PC-3 (cell line): ENCODE measurements at regions not wholly inside any gene's neighbourhood (a gene's known extent, or its start where the extent isn't known, plus 50 kb on each side); places are given as distances from the start of the nearest gene placed in this dataset.

Experiments used
- ATAC-seq: fragments of 200-7000 bp; cut with Tn5 transposase; 2 replicates; pipeline ENCODE4 v1.9.1; 2020; ENCODE audit warnings: mild to moderate bottlenecking, moderate library complexity
- BruUV-seq: library from RNA; stranded (reverse); fragments of 400-500 nt; replicated peaks from 2 replicates; lab custom pipeline; 2021; lab: Mats Ljungman, UMichigan
- CTCF ChIA-PET: fragments of 300-600 bp; sonication (Branson Sonifier 250); formaldehyde crosslinking; loops from one replicate; lab custom pipeline; 2022; ENCODE audit warnings: antibody characterized with exemption; lab: Charles Lee
- POLR2A ChIA-PET: fragments of 300-600 bp; sonication (Branson Sonifier 250); formaldehyde crosslinking; loops from one replicate; lab custom pipeline; 2022; ENCODE audit warnings: antibody characterized with exemption; ENCODE audit not compliant: unreplicated experiment; lab: Charles Lee
- DNase-seq: peaks from one replicate; pipeline ENCODE4 v3.0.0-alpha.2; 2015
- H2AFZ ChIP-seq: fragments of 300-600 bp; sonication (generic); 2 replicates; pipeline ENCODE4 v1.6.0; 2016; ENCODE audit warnings: antibody characterized with exemption, low read length
- H3F3A ChIP-seq: fragments of 300-600 bp; sonication (generic); one replicate; pipeline ENCODE4 v1.6.0; 2017; ENCODE audit warnings: antibody characterized with exemption, low read length, control low read depth, mild to moderate bottlenecking; ENCODE audit not compliant: unreplicated experiment
- H3K27ac ChIP-seq: fragments of 300-600 bp; sonication (generic); 2 replicates; pipeline ENCODE4 v1.5.1; 2016; ENCODE audit warnings: mild to moderate bottlenecking, low read length
- H3K27me3 ChIP-seq: fragments of 300-600 bp; sonication (generic); 2 replicates; pipeline ENCODE4 v1.6.1; 2016; ENCODE audit warnings: low read length, mixed read lengths
- H3K36me3 ChIP-seq: fragments of 300-600 bp; sonication (generic); 2 replicates; pipeline ENCODE4 v1.6.1; 2016; ENCODE audit warnings: low read depth, mixed run types, low read length, mixed read lengths
- H3K4me1 ChIP-seq: fragments of 300-600 bp; sonication (generic); 2 replicates; pipeline ENCODE4 v1.5.1; 2016; ENCODE audit warnings: low read length; ENCODE audit not compliant: insufficient read depth
- H3K4me2 ChIP-seq: fragments of 300-600 bp; sonication (generic); 2 replicates; pipeline ENCODE4 v1.6.0; 2016; ENCODE audit warnings: low read length
- H3K4me3 ChIP-seq: fragments of 300-600 bp; sonication (generic); 2 replicates; pipeline ENCODE4 v1.5.1; 2016; ENCODE audit warnings: mild to moderate bottlenecking, low read length, mixed read lengths
- H3K79me2 ChIP-seq: fragments of 300-600 bp; sonication (generic); 2 replicates; pipeline ENCODE4 v1.6.1; 2017; ENCODE audit warnings: low read length, mixed read lengths
- H3K9ac ChIP-seq: fragments of 300-600 bp; sonication (generic); 2 replicates; pipeline ENCODE4 v1.6.0; 2016; ENCODE audit warnings: mild to moderate bottlenecking, low read length
- H3K9me2 ChIP-seq: fragments of 300-600 bp; sonication (generic); replicated peaks from 2 replicates; pipeline ENCODE4 v1.6.1; 2016; ENCODE audit warnings: mixed run types, low read length, mixed read lengths
- H3K9me3 ChIP-seq: fragments of 300-600 bp; sonication (generic); 2 replicates; pipeline ENCODE4 v1.6.1; 2016; ENCODE audit warnings: low read length, mixed read lengths
- H4K20me1 ChIP-seq: fragments of 300-600 bp; sonication (generic); 2 replicates; pipeline ENCODE4 v1.6.1; 2016; ENCODE audit warnings: low read length, mixed read lengths
- EZH2 ChIP-seq: fragments of 300-600 bp; sonication (generic); IDR thresholded peaks from one replicate; pipeline ENCODE4 v1.6.1; 2017; ENCODE audit warnings: antibody characterized with exemption, mild to moderate bottlenecking, low read length; ENCODE audit not compliant: unreplicated experiment
- EZH2phosphoT487 ChIP-seq: fragments of 300-600 bp; sonication (generic); IDR thresholded peaks from 2 replicates; pipeline ENCODE4 v1.6.1; 2018; ENCODE audit warnings: mild to moderate bottlenecking, antibody characterized with exemption, low read length, borderline replicate concordance
- intact Hi-C: fragments of 100-400 bp; cut with micrococcal nuclease; formaldehyde crosslinking; loops from 2 replicates; pipeline ENCODE4 v1.9.0; 2023
- TF ChIP-seq, protein P1 (sequence below): fragments of 300-600 bp; sonication (generic); conservative IDR thresholded peaks from 2 replicates; pipeline ENCODE4 v1.5.1; 2017; ENCODE audit warnings: antibody characterized with exemption, low read depth, mild to moderate bottlenecking, low read length

DNA sequence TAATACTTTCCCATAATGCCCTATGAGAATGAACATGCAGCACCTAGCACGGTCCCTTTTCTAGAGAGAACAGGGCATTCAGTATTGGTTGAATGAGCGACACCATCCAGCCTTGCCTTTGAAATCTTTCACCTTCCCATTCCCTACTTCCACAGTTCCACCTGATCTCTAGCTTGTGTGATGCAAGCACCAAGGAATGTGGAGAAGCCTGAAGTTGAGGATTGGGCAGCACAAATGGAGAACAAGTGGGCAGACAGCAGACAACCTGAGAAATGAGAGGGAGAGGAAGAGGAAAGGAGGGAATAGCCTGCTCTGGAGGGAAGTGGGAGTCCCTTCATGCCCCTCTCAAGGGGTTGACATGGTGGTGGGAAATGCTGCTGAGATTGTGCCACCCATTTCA, 365.1 kb upstream of the CXorf51A start:
- ChIA-PET CTCF (no interaction called here), POLR2A (no interaction called here)
- no TSS peak for BruUV-seq
- DNase-seq (no peak), ATAC-seq (no peak)
- H3K4me3 ChIP-seq = no peak overlapping the region
- intact Hi-C loops = no loop called here
- H3K9me3 ChIP-seq = no peaks in the 10 kb centered on the region
- no peaks in the 10 kb centered on the region for H3K4me1 ChIP-seq
- H3K4me2 ChIP-seq = no peak overlapping the region
- H3K9ac ChIP-seq = no peak overlapping the region
- TF ChIP-seq EZH2 (no peak), EZH2phosphoT487 (no peak)
- TF ChIP-seq, protein P1, sequence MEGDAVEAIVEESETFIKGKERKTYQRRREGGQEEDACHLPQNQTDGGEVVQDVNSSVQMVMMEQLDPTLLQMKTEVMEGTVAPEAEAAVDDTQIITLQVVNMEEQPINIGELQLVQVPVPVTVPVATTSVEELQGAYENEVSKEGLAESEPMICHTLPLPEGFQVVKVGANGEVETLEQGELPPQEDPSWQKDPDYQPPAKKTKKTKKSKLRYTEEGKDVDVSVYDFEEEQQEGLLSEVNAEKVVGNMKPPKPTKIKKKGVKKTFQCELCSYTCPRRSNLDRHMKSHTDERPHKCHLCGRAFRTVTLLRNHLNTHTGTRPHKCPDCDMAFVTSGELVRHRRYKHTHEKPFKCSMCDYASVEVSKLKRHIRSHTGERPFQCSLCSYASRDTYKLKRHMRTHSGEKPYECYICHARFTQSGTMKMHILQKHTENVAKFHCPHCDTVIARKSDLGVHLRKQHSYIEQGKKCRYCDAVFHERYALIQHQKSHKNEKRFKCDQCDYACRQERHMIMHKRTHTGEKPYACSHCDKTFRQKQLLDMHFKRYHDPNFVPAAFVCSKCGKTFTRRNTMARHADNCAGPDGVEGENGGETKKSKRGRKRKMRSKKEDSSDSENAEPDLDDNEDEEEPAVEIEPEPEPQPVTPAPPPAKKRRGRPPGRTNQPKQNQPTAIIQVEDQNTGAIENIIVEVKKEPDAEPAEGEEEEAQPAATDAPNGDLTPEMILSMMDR = no peak
- no peak overlapping the region for H3K27ac ChIP-seq
- H3F3A ChIP-seq = no peaks in the 10 kb centered on the region
- no peaks in the 10 kb centered on the region for H3K79me2 ChIP-seq
- H4K20me1 ChIP-seq = no peaks in the 10 kb centered on the region
- no peaks in the 10 kb centered on the region for H3K27me3 ChIP-seq
- no peak overlapping the region for H2AFZ ChIP-seq
- H3K36me3 ChIP-seq = no peaks in the 10 kb centered on the region
- H3K9me2 ChIP-seq = no peaks in the 10 kb centered on the region

GRCh38 chrX:147174591-147174990, 360.0 kb upstream of the CXorf51A start:
- ATAC-seq (no peak), DNase-seq (no peak)

DNA sequence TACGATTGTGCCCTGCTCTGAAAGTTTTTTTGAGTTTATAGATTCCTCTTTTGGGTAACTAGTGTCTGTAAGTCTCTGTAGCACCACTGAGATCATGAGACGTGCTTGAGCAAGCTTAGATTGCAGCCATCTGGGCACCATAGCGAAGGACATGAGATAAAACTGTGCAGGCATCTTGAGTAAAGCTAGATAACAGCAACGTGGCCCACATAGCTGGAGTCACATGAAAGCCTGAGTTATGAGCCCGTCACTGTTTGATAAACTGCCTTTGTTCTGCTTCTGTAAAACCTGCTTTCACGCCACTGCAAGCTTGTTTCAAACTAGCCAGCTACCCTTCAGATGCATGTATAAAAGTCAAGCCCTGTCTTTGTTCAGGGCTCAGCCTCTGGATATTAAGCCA, 359.1 kb upstream of the CXorf51A start:
- H3K36me3 ChIP-seq = no peaks in the 10 kb centered on the region
- POLR2A ChIA-PET = no interaction called here
- H4K20me1 ChIP-seq = no peaks in the 10 kb centered on the region
- no TSS peak for BruUV-seq
- no peak overlapping the region for H2AFZ ChIP-seq
- H3K27me3 ChIP-seq = no peaks in the 10 kb centered on the region
- no peaks in the 10 kb centered on the region for H3K9me3 ChIP-seq
- CTCF ChIA-PET = no interaction called here
- ATAC-seq = no peak
- no peaks in the 10 kb centered on the region for H3K4me1 ChIP-seq
- H3K9me2 ChIP-seq = no peaks in the 10 kb centered on the region
- H3K27ac ChIP-seq = no peak overlapping the region
- no peak overlapping the region for H3K4me3 ChIP-seq
- H3K79me2 ChIP-seq = no peaks in the 10 kb centered on the region
- H3K9ac ChIP-seq = no peak overlapping the region
- intact Hi-C loops = no loop called here
- no peak overlapping the region for H3K4me2 ChIP-seq
- no peak for DNase-seq
- H3F3A ChIP-seq = no peaks in the 10 kb centered on the region
- TF ChIP-seq EZH2 = no peak
- TF ChIP-seq, protein P1 = no peak
- no peak for TF ChIP-seq EZH2phosphoT487

More at GRCh38 chrX:147174591-147174990, 360.0 kb upstream of the CXorf51A start:
- no peaks in the 10 kb centered on the region for H3K36me3 ChIP-seq
- no peaks in the 10 kb centered on the region for H3F3A ChIP-seq
- no peaks in the 10 kb centered on the region for H3K27me3 ChIP-seq
- H3K4me1 ChIP-seq = no peaks in the 10 kb centered on the region
- H4K20me1 ChIP-seq = no peaks in the 10 kb centered on the region
- H3K27ac ChIP-seq = no peak overlapping the region
- intact Hi-C loops = no loop called here
- H3K4me3 ChIP-seq = no peak overlapping the region
- H2AFZ ChIP-seq = no peak overlapping the region
- no TSS peak for BruUV-seq
- POLR2A ChIA-PET = no interaction called here
- no peak overlapping the region for H3K4me2 ChIP-seq
- no peaks in the 10 kb centered on the region for H3K9me3 ChIP-seq
- H3K9me2 ChIP-seq = no peaks in the 10 kb centered on the region
- no peak overlapping the region for H3K9ac ChIP-seq
- no peaks in the 10 kb centered on the region for H3K79me2 ChIP-seq
- TF ChIP-seq EZH2 (no peak), EZH2phosphoT487 (no peak)
- TF ChIP-seq, protein P1 = no peak
- CTCF ChIA-PET = no interaction called here
